ENCODE measurements at regions not wholly inside any gene's neighbourhood (a gene's known extent, or its start where the extent isn't known, plus 50 kb on each side); places are given as distances from the start of the nearest gene placed in this dataset.

GRCh38 chr5:162558120-162558519 lies 490.5 kb downstream of the GABRG2 start:
- TF ChIP-seq CTCF (IDR thresholded peaks at IDR 0.05), result no peak
- no peak for TF ChIP-seq POLR2A (IDR thresholded peaks at IDR 0.05)
